HG03558 (cell line): ENCODE measurements at regions not wholly inside any gene's neighbourhood (a gene's known extent, or its start where the extent isn't known, plus 50 kb on each side); places are given as distances from the start of the nearest gene placed in this dataset.
"Not testable (repeated sequence)": the region's sequence is repeated elsewhere in the genome, so short reads cannot be mapped to it uniquely, and the experiment has no call there.

Experiments
- ATAC-seq: cut with Tn5 transposase; IDR thresholded peaks from one replicate; pipeline ENCODE4 v1.9.1; 2021; ENCODE audit warnings: moderate number of reproducible peaks; ENCODE audit not compliant: unreplicated experiment; ENCODE audit errors: extremely low read depth

GRCh38 chr2:43005975-43006833 lies 213.8 kb upstream of the HAAO start:
- no peak for ATAC-seq

GRCh38 chr2:43005245-43005974 lies 213.0 kb upstream of the HAAO start:
- no peak for ATAC-seq

GRCh38 chr2:43004879-43005244 lies 212.5 kb upstream of the HAAO start:
- no peak for ATAC-seq

- ATAC-seq, result not testable (repeated sequence)
Observed at GRCh38 chr2:43004126-43004865, 211.9 kb upstream of the HAAO start.

- no peak for ATAC-seq
Observed at GRCh38 chr2:43003702-43004101, 211.3 kb upstream of the HAAO start.

GRCh38 chr2:43001787-43002468 lies 209.5 kb upstream of the HAAO start:
- no peak for ATAC-seq

- no peak for ATAC-seq
Observed at GRCh38 chr2:43001055-43001378, 208.6 kb upstream of the HAAO start.

GRCh38 chr2:43000242-43001054 lies 208.1 kb upstream of the HAAO start:
- ATAC-seq, result no peak

- no peak for ATAC-seq
Observed at GRCh38 chr2:42999856-43000241, 207.5 kb upstream of the HAAO start.

- no peak for ATAC-seq
Observed at GRCh38 chr2:42999391-42999841, 207.0 kb upstream of the HAAO start.

GRCh38 chr2:42998721-42999120 lies 206.3 kb upstream of the HAAO start:
- no peak for ATAC-seq

- no peak for ATAC-seq
Observed at GRCh38 chr2:42996528-42996927, 204.1 kb upstream of the HAAO start.

- ATAC-seq, result no peak
Observed at GRCh38 chr2:42995752-42996422, 203.5 kb upstream of the HAAO start.

GRCh38 chr2:42989283-42990081 lies 197.1 kb upstream of the HAAO start:
- not testable (repeated sequence) for ATAC-seq

GRCh38 chr2:42988055-42988454 lies 195.7 kb upstream of the HAAO start:
- not testable (repeated sequence) for ATAC-seq

- ATAC-seq, result no peak
Observed at GRCh38 chr2:42987112-42987922, 194.9 kb upstream of the HAAO start.

GRCh38 chr2:42984617-42985016 lies 192.2 kb upstream of the HAAO start:
- no peak for ATAC-seq
